ENCODE measurements at regions not wholly inside any gene's neighbourhood (a gene's known extent, or its start where the extent isn't known, plus 50 kb on each side); places are given as distances from the start of the nearest gene placed in this dataset.

DNA sequence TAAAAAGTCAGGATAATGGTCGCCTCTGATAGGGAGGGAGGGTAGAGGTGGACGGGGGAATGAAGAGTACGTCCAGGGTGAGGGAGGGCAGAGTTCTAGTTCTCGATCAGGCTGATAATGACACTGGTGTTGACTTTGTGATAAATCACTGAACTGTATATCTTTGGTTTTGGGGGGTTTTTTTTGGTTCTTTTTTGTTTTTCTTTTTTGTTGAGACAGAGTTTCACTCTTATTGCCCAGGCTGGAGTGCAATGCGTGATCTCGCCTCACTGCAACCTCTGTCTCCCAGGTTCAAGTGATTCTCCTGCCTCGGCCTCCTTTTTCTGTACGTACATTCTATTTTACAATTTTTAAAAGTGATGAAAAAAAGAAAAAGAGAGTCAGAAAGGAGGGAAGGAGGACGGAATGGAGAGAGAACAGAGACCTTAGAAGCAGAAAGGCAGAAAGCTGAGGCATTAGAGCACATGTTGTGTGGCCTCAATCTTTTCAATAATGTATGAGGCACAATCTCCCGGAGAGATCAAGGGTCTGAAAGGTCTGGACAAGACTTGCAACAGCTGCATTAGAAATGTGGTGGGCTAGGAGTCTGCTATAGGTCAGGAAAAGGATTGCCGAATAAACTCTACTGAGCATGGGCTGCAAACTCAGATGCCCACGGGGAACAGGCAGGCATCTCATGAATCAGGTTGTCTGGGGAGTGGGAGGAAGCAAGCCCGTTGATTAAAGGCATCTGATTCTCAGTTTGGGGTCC is 174.8 kb downstream of the TOMM20 start (continued):
- TF ChIP-seq, protein P1, sequence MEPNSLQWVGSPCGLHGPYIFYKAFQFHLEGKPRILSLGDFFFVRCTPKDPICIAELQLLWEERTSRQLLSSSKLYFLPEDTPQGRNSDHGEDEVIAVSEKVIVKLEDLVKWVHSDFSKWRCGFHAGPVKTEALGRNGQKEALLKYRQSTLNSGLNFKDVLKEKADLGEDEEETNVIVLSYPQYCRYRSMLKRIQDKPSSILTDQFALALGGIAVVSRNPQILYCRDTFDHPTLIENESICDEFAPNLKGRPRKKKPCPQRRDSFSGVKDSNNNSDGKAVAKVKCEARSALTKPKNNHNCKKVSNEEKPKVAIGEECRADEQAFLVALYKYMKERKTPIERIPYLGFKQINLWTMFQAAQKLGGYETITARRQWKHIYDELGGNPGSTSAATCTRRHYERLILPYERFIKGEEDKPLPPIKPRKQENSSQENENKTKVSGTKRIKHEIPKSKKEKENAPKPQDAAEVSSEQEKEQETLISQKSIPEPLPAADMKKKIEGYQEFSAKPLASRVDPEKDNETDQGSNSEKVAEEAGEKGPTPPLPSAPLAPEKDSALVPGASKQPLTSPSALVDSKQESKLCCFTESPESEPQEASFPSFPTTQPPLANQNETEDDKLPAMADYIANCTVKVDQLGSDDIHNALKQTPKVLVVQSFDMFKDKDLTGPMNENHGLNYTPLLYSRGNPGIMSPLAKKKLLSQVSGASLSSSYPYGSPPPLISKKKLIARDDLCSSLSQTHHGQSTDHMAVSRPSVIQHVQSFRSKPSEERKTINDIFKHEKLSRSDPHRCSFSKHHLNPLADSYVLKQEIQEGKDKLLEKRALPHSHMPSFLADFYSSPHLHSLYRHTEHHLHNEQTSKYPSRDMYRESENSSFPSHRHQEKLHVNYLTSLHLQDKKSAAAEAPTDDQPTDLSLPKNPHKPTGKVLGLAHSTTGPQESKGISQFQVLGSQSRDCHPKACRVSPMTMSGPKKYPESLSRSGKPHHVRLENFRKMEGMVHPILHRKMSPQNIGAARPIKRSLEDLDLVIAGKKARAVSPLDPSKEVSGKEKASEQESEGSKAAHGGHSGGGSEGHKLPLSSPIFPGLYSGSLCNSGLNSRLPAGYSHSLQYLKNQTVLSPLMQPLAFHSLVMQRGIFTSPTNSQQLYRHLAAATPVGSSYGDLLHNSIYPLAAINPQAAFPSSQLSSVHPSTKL (CRISPR knock-in tag; IDR thresholded peaks at IDR 0.05), result peak; percentile 45; the same call in 1 of the 2 replicates
- no peak for TF ChIP-seq ZNF224 (CRISPR knock-in tag; IDR thresholded peaks at IDR 0.05)
- TF ChIP-seq SIX1 (CRISPR knock-in tag; IDR thresholded peaks at IDR 0.05; ENCODE audit: borderline replicate concordance), result no peak; the same call in 1 of the 2 replicates
- no peak for TF ChIP-seq PHF8 (CRISPR knock-in tag; IDR thresholded peaks at IDR 0.05)
- TF ChIP-seq, protein P2, sequence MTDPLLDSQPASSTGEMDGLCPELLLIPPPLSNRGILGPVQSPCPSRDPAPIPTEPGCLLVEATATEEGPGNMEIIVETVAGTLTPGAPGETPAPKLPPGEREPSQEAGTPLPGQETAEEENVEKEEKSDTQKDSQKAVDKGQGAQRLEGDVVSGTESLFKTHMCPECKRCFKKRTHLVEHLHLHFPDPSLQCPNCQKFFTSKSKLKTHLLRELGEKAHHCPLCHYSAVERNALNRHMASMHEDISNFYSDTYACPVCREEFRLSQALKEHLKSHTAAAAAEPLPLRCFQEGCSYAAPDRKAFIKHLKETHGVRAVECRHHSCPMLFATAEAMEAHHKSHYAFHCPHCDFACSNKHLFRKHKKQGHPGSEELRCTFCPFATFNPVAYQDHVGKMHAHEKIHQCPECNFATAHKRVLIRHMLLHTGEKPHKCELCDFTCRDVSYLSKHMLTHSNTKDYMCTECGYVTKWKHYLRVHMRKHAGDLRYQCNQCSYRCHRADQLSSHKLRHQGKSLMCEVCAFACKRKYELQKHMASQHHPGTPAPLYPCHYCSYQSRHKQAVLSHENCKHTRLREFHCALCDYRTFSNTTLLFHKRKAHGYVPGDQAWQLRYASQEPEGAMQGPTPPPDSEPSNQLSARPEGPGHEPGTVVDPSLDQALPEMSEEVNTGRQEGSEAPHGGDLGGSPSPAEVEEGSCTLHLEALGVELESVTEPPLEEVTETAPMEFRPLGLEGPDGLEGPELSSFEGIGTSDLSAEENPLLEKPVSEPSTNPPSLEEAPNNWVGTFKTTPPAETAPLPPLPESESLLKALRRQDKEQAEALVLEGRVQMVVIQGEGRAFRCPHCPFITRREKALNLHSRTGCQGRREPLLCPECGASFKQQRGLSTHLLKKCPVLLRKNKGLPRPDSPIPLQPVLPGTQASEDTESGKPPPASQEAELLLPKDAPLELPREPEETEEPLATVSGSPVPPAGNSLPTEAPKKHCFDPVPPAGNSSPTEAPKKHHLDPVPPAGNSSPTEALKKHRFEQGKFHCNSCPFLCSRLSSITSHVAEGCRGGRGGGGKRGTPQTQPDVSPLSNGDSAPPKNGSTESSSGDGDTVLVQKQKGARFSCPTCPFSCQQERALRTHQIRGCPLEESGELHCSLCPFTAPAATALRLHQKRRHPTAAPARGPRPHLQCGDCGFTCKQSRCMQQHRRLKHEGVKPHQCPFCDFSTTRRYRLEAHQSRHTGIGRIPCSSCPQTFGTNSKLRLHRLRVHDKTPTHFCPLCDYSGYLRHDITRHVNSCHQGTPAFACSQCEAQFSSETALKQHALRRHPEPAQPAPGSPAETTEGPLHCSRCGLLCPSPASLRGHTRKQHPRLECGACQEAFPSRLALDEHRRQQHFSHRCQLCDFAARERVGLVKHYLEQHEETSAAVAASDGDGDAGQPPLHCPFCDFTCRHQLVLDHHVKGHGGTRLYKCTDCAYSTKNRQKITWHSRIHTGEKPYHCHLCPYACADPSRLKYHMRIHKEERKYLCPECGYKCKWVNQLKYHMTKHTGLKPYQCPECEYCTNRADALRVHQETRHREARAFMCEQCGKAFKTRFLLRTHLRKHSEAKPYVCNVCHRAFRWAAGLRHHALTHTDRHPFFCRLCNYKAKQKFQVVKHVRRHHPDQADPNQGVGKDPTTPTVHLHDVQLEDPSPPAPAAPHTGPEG (CRISPR knock-in tag; IDR thresholded peaks at IDR 0.05), result no peak
- no peak for TF ChIP-seq ZNF7 (CRISPR knock-in tag; IDR thresholded peaks at IDR 0.05)
- no peak for TF ChIP-seq SCMH1 (CRISPR knock-in tag; IDR thresholded peaks at IDR 0.05; ENCODE audit: borderline replicate concordance)
- TF ChIP-seq RBM22 (optimal IDR thresholded peaks at IDR 0.05; ENCODE audit: low read length), result no peak
- TF ChIP-seq, protein P3, sequence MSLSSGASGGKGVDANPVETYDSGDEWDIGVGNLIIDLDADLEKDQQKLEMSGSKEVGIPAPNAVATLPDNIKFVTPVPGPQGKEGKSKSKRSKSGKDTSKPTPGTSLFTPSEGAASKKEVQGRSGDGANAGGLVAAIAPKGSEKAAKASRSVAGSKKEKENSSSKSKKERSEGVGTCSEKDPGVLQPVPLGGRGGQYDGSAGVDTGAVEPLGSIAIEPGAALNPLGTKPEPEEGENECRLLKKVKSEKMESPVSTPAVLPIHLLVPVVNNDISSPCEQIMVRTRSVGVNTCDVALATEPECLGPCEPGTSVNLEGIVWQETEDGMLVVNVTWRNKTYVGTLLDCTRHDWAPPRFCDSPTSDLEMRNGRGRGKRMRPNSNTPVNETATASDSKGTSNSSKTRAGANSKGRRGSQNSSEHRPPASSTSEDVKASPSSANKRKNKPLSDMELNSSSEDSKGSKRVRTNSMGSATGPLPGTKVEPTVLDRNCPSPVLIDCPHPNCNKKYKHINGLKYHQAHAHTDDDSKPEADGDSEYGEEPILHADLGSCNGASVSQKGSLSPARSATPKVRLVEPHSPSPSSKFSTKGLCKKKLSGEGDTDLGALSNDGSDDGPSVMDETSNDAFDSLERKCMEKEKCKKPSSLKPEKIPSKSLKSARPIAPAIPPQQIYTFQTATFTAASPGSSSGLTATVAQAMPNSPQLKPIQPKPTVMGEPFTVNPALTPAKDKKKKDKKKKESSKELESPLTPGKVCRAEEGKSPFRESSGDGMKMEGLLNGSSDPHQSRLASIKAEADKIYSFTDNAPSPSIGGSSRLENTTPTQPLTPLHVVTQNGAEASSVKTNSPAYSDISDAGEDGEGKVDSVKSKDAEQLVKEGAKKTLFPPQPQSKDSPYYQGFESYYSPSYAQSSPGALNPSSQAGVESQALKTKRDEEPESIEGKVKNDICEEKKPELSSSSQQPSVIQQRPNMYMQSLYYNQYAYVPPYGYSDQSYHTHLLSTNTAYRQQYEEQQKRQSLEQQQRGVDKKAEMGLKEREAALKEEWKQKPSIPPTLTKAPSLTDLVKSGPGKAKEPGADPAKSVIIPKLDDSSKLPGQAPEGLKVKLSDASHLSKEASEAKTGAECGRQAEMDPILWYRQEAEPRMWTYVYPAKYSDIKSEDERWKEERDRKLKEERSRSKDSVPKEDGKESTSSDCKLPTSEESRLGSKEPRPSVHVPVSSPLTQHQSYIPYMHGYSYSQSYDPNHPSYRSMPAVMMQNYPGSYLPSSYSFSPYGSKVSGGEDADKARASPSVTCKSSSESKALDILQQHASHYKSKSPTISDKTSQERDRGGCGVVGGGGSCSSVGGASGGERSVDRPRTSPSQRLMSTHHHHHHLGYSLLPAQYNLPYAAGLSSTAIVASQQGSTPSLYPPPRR (CRISPR knock-in tag; IDR thresholded peaks at IDR 0.05; ENCODE audit: borderline replicate concordance), result peak; percentile 40; the same call in 1 of the 2 replicates
- no peak for TF ChIP-seq SNRNP70 (IDR thresholded peaks at IDR 0.05; ENCODE audit: low read depth, low read length)
- TF ChIP-seq AGO2 (optimal IDR thresholded peaks at IDR 0.05; ENCODE audit: low read depth, low read length), result no peak
- no peak for TF ChIP-seq SAFB2 (CRISPR knock-in tag; IDR thresholded peaks at IDR 0.05; ENCODE audit: borderline replicate concordance, low read depth)
